ENCODE measurements at regions not wholly inside any gene's neighbourhood (a gene's known extent, or its start where the extent isn't known, plus 50 kb on each side); places are given as distances from the start of the nearest gene placed in this dataset.

DNA sequence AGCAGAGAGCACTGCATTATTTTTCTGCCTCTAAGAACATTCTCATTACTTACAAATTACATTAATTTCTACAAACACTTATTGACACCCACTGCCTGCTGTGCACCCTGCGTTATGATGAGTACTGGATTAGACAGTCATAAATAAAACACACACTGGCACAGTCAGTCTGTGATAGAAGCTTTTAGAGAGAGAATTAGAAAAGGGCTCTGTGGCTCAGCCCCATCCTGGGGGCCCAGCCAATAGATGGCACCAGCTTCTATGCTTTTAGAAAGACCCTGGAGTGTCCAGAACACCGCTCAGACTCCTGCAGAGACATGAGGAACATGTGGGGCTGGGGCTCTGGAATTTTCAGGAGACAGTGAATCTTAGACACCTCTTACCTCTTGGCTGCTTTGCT is 61.0 kb upstream of the RAPGEF1 start:
- Histone ChIP-seq H2AFZ (no peak overlapping the region), H3K4me2 (no peak overlapping the region), H3F3A (replicated peaks; ENCODE audit: low read depth) (no peaks in the 10 kb centered on the region), H3K36me3 (ENCODE audit: insufficient read depth) (no peaks in the 10 kb centered on the region), H3K79me2 (replicated peaks; ENCODE audit: insufficient read depth) (no peaks in the 10 kb centered on the region), H3K27me3 (ENCODE audit: insufficient read depth) (no peaks in the 10 kb centered on the region), H3K4me3 (no peak overlapping the region), H3K27ac (ENCODE audit: low read depth) (no peak overlapping the region), H4K20me1 (replicated peaks; ENCODE audit: insufficient read depth) (no peaks in the 10 kb centered on the region; the same call in 1 of the 2 replicates), H3K4me1 (ENCODE audit: insufficient read depth) (peaks cover 12% of the 10 kb centered on the region; the same call in 1 of the 2 replicates), H3K9me2 (ENCODE audit: insufficient read depth) (no peaks in the 10 kb centered on the region)
- Mint-ChIP-seq H3K27ac (no peak overlapping the region), H3K27me3 (ENCODE audit: insufficient read depth, low read depth, poor library complexity) (peaks cover 12% of the 10 kb centered on the region), H3K4me1 (peaks cover 24% of the 10 kb centered on the region), H3K9me3 (no peaks in the 10 kb centered on the region), H3K4me3 (no peak overlapping the region), H3K36me3 (ENCODE audit: low read depth) (no peaks in the 10 kb centered on the region)
- DNase-seq (ENCODE audit: low spot score): no peak
- TF ChIP-seq, protein P1, sequence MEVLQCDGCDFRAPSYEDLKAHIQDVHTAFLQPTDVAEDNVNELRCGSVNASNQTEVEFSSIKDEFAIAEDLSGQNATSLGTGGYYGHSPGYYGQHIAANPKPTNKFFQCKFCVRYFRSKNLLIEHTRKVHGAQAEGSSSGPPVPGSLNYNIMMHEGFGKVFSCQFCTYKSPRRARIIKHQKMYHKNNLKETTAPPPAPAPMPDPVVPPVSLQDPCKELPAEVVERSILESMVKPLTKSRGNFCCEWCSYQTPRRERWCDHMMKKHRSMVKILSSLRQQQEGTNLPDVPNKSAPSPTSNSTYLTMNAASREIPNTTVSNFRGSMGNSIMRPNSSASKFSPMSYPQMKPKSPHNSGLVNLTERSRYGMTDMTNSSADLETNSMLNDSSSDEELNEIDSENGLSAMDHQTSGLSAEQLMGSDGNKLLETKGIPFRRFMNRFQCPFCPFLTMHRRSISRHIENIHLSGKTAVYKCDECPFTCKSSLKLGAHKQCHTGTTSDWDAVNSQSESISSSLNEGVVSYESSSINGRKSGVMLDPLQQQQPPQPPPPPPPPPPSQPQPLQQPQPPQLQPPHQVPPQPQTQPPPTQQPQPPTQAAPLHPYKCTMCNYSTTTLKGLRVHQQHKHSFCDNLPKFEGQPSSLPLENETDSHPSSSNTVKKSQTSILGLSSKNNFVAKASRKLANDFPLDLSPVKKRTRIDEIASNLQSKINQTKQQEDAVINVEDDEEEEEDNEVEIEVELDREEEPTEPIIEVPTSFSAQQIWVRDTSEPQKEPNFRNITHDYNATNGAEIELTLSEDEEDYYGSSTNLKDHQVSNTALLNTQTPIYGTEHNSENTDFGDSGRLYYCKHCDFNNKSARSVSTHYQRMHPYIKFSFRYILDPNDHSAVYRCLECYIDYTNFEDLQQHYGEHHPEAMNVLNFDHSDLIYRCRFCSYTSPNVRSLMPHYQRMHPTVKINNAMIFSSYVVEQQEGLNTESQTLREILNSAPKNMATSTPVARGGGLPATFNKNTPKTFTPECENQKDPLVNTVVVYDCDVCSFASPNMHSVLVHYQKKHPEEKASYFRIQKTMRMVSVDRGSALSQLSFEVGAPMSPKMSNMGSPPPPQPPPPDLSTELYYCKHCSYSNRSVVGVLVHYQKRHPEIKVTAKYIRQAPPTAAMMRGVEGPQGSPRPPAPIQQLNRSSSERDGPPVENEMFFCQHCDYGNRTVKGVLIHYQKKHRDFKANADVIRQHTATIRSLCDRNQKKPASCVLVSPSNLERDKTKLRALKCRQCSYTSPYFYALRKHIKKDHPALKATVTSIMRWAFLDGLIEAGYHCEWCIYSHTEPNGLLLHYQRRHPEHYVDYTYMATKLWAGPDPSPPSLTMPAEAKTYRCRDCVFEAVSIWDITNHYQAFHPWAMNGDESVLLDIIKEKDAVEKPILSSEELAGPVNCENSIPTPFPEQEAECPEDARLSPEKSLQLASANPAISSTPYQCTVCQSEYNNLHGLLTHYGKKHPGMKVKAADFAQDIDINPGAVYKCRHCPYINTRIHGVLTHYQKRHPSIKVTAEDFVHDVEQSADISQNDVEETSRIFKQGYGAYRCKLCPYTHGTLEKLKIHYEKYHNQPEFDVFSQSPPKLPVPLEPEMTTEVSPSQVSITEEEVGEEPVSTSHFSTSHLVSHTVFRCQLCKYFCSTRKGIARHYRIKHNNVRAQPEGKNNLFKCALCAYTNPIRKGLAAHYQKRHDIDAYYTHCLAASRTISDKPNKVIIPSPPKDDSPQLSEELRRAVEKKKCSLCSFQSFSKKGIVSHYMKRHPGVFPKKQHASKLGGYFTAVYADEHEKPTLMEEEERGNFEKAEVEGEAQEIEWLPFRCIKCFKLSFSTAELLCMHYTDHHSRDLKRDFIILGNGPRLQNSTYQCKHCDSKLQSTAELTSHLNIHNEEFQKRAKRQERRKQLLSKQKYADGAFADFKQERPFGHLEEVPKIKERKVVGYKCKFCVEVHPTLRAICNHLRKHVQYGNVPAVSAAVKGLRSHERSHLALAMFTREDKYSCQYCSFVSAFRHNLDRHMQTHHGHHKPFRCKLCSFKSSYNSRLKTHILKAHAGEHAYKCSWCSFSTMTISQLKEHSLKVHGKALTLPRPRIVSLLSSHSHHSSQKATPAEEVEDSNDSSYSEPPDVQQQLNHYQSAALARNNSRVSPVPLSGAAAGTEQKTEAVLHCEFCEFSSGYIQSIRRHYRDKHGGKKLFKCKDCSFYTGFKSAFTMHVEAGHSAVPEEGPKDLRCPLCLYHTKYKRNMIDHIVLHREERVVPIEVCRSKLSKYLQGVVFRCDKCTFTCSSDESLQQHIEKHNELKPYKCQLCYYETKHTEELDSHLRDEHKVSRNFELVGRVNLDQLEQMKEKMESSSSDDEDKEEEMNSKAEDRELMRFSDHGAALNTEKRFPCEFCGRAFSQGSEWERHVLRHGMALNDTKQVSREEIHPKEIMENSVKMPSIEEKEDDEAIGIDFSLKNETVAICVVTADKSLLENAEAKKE (CRISPR knock-in tag; IDR thresholded peaks at IDR 0.05): no peak
- TF ChIP-seq, protein P2, sequence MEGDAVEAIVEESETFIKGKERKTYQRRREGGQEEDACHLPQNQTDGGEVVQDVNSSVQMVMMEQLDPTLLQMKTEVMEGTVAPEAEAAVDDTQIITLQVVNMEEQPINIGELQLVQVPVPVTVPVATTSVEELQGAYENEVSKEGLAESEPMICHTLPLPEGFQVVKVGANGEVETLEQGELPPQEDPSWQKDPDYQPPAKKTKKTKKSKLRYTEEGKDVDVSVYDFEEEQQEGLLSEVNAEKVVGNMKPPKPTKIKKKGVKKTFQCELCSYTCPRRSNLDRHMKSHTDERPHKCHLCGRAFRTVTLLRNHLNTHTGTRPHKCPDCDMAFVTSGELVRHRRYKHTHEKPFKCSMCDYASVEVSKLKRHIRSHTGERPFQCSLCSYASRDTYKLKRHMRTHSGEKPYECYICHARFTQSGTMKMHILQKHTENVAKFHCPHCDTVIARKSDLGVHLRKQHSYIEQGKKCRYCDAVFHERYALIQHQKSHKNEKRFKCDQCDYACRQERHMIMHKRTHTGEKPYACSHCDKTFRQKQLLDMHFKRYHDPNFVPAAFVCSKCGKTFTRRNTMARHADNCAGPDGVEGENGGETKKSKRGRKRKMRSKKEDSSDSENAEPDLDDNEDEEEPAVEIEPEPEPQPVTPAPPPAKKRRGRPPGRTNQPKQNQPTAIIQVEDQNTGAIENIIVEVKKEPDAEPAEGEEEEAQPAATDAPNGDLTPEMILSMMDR (conservative IDR thresholded peaks at IDR 0.05; ENCODE audit: low read depth in 2 of 2): 0 out of 4 replicates have a peak, but pooled peaks of 1 of the 2 experiments have one; percentile 9
- no peak for ATAC-seq

DNA sequence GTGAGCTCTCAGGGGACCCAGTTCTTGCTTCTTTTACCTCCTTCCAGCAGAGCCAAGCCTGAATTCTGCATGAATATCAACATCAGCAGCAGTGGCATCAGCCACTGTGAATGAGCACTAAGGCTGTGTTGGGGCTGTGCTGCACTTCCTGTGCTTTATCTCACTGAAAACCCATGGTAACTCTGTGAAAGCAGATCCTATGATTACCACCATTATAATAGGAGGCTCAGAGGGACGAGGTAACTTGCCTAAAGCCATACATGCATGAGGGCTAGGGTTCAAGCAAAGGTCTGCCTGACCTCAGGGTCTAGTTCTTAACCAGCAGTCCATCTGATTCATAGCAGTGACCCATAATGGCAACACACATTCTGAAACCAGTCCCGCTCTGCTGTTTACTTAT is 60.5 kb upstream of the RAPGEF1 start:
- DNase-seq (ENCODE audit: low spot score) (no peak), ATAC-seq (no peak)
- Mint-ChIP-seq H3K27me3 (ENCODE audit: insufficient read depth, low read depth, poor library complexity) (peaks cover 14% of the 10 kb centered on the region), H3K27ac (no peak overlapping the region), H3K4me1 (peaks cover 21% of the 10 kb centered on the region), H3K9me3 (no peaks in the 10 kb centered on the region; the same call in 2 of the 3 replicates), H3K4me3 (no peak overlapping the region), H3K36me3 (ENCODE audit: low read depth) (no peaks in the 10 kb centered on the region; the same call in 2 of the 3 replicates)
- Histone ChIP-seq H3K27me3 (ENCODE audit: insufficient read depth) (no peaks in the 10 kb centered on the region), H3K4me1 (ENCODE audit: insufficient read depth) (peaks cover 10% of the 10 kb centered on the region; the same call in 1 of the 2 replicates), H3F3A (replicated peaks; ENCODE audit: low read depth) (no peaks in the 10 kb centered on the region), H2AFZ (no peak overlapping the region), H4K20me1 (replicated peaks; ENCODE audit: insufficient read depth) (no peaks in the 10 kb centered on the region; the same call in 1 of the 2 replicates), H3K9me2 (ENCODE audit: insufficient read depth) (no peaks in the 10 kb centered on the region), H3K4me3 (no peak overlapping the region), H3K79me2 (replicated peaks; ENCODE audit: insufficient read depth) (no peaks in the 10 kb centered on the region), H3K27ac (ENCODE audit: low read depth) (no peak overlapping the region), H3K36me3 (ENCODE audit: insufficient read depth) (no peaks in the 10 kb centered on the region), H3K4me2 (no peak overlapping the region)
- TF ChIP-seq, protein P2 (conservative IDR thresholded peaks at IDR 0.05; ENCODE audit: low read depth in 2 of 2): no peak
- TF ChIP-seq ZNF114 (CRISPR knock-in tag; IDR thresholded peaks at IDR 0.05): no peak
- TF ChIP-seq CREB1 (CRISPR knock-in tag; IDR thresholded peaks at IDR 0.05; ENCODE audit: low read depth): no peak
- no peak for TF ChIP-seq NANOG (IDR thresholded peaks at IDR 0.05; ENCODE audit: borderline replicate concordance)
- TF ChIP-seq EZH2phosphoT487 (IDR thresholded peaks at IDR 0.05; ENCODE audit: unreplicated experiment): no peak
- TF ChIP-seq, protein P3, sequence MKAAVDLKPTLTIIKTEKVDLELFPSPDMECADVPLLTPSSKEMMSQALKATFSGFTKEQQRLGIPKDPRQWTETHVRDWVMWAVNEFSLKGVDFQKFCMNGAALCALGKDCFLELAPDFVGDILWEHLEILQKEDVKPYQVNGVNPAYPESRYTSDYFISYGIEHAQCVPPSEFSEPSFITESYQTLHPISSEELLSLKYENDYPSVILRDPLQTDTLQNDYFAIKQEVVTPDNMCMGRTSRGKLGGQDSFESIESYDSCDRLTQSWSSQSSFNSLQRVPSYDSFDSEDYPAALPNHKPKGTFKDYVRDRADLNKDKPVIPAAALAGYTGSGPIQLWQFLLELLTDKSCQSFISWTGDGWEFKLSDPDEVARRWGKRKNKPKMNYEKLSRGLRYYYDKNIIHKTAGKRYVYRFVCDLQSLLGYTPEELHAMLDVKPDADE (IDR thresholded peaks at IDR 0.05): no peak
- TF ChIP-seq POLR2AphosphoS5 (IDR thresholded peaks at IDR 0.05; ENCODE audit: low read depth): no peak
